ENCODE measurements at regions not wholly inside any gene's neighbourhood (a gene's known extent, or its start where the extent isn't known, plus 50 kb on each side); places are given as distances from the start of the nearest gene placed in this dataset.

GRCh38 chr9:84125046-84125445 is 144.4 kb downstream of the RMI1 start:
- TF ChIP-seq REST (IDR thresholded peaks at IDR 0.05; ENCODE audit: low read depth) = no peak
- no peak for TF ChIP-seq RAD21 (IDR thresholded peaks at IDR 0.05; ENCODE audit: low read depth)
- no peak for TF ChIP-seq TCF12 (IDR thresholded peaks at IDR 0.05; ENCODE audit: low read depth)
- no peak for TF ChIP-seq TEAD4 (IDR thresholded peaks at IDR 0.05)
- TF ChIP-seq CREB1 (IDR thresholded peaks at IDR 0.05; ENCODE audit: low read depth) = no peak
- TF ChIP-seq USF1 (IDR thresholded peaks at IDR 0.05) = no peak
- no peak for TF ChIP-seq TAF1 (IDR thresholded peaks at IDR 0.05; ENCODE audit: low read depth)
- no peak for TF ChIP-seq YY1 (IDR thresholded peaks at IDR 0.05; ENCODE audit: low read depth)

GRCh38 chr9:84129529-84129928 is 148.9 kb downstream of the RMI1 start:
- no peak for TF ChIP-seq USF1 (IDR thresholded peaks at IDR 0.05)
- no peak for TF ChIP-seq EP300 (IDR thresholded peaks at IDR 0.05; ENCODE audit: borderline replicate concordance)
- no peak for TF ChIP-seq FOXM1 (IDR thresholded peaks at IDR 0.05; ENCODE audit: borderline replicate concordance, low read depth)
- no peak for TF ChIP-seq EGR1 (IDR thresholded peaks at IDR 0.05)
- TF ChIP-seq CEBPB (IDR thresholded peaks at IDR 0.05) = no peak
- TF ChIP-seq TEAD4 (IDR thresholded peaks at IDR 0.05) = no peak
- no peak for TF ChIP-seq YY1 (IDR thresholded peaks at IDR 0.05; ENCODE audit: low read depth)
- no peak for TF ChIP-seq REST (IDR thresholded peaks at IDR 0.05; ENCODE audit: low read depth)
- no peak for TF ChIP-seq NFIC (IDR thresholded peaks at IDR 0.05)
- no peak for TF ChIP-seq TAF1 (IDR thresholded peaks at IDR 0.05; ENCODE audit: low read depth)
- no peak for TF ChIP-seq ZBTB7A (IDR thresholded peaks at IDR 0.05; ENCODE audit: low read depth)
- no peak for TF ChIP-seq TCF12 (IDR thresholded peaks at IDR 0.05; ENCODE audit: low read depth)
- no peak for TF ChIP-seq RAD21 (IDR thresholded peaks at IDR 0.05; ENCODE audit: low read depth)

GRCh38 chr9:84136119-84136868 is 155.7 kb downstream of the RMI1 start:
- TF ChIP-seq NFIC (IDR thresholded peaks at IDR 0.05) (no peak), MAX (IDR thresholded peaks at IDR 0.05) (no peak), CREB1 (IDR thresholded peaks at IDR 0.05; ENCODE audit: low read depth) (no peak), EGR1 (IDR thresholded peaks at IDR 0.05) (no peak), USF1 (IDR thresholded peaks at IDR 0.05) (no peak), TEAD4 (IDR thresholded peaks at IDR 0.05) (no peak), TCF12 (IDR thresholded peaks at IDR 0.05; ENCODE audit: low read depth) (no peak), CEBPB (IDR thresholded peaks at IDR 0.05) (no peak), EP300 (IDR thresholded peaks at IDR 0.05; ENCODE audit: borderline replicate concordance) (no peak), TAF1 (IDR thresholded peaks at IDR 0.05; ENCODE audit: low read depth) (no peak), ZBTB7A (IDR thresholded peaks at IDR 0.05; ENCODE audit: low read depth) (no peak), YY1 (IDR thresholded peaks at IDR 0.05; ENCODE audit: low read depth) (no peak), FOXM1 (IDR thresholded peaks at IDR 0.05; ENCODE audit: borderline replicate concordance, low read depth) (no peak), REST (IDR thresholded peaks at IDR 0.05; ENCODE audit: low read depth) (no peak)

GRCh38 chr9:84137968-84138367 is 157.4 kb downstream of the RMI1 start:
- no peak for TF ChIP-seq EP300 (IDR thresholded peaks at IDR 0.05; ENCODE audit: borderline replicate concordance)
- no peak for TF ChIP-seq USF1 (IDR thresholded peaks at IDR 0.05)
- no peak for TF ChIP-seq CREB1 (IDR thresholded peaks at IDR 0.05; ENCODE audit: low read depth)
- no peak for TF ChIP-seq TAF1 (IDR thresholded peaks at IDR 0.05; ENCODE audit: low read depth)
